GM19463 (cell line): ENCODE measurements at regions not wholly inside any gene's neighbourhood (a gene's known extent, or its start where the extent isn't known, plus 50 kb on each side); places are given as distances from the start of the nearest gene placed in this dataset.

ENCODE experiments used
- ATAC-seq: cut with Tn5 transposase; IDR thresholded peaks from one replicate; pipeline ENCODE4 v1.9.1; 2021; ENCODE audit warnings: mild to moderate bottlenecking, moderate library complexity; ENCODE audit not compliant: unreplicated experiment

DNA sequence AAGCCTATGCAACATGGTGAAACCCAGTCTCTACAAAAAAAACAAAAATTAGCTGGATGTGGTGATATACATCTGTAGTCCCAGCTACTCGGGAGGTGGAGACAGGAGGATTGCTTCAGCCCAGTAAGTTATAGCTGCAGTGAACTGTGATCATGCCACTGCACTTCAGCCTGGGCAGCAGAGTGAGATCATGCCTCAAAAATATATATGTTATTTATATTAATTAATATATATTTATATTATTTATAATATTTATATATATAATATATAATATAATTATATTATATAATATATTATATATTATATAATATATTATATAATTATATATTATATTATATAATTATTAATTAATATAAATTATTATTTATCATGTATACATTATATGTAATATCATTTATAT is 1158.4 kb upstream of the AUTS2 start:
- no peak for ATAC-seq

DNA sequence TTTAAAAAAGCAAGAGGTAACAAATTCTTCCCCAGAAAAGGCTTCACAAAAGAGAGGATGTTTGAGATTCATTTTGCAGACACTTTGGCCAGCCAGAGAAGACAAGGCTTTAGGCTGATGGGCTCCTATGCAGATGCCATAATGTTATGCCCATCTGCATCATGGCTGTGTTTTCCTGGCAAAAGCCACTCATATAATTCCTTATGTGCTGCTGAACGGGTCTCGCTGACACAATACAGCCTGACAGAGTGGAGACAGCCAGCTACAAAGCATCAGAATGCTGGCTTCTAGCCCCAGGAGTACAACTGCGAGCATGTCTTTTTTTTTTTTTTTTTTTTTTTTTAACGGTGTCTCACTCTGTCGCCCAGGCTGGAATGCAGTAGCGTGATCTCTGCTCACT is 1157.4 kb upstream of the AUTS2 start:
- ATAC-seq: no peak

DNA sequence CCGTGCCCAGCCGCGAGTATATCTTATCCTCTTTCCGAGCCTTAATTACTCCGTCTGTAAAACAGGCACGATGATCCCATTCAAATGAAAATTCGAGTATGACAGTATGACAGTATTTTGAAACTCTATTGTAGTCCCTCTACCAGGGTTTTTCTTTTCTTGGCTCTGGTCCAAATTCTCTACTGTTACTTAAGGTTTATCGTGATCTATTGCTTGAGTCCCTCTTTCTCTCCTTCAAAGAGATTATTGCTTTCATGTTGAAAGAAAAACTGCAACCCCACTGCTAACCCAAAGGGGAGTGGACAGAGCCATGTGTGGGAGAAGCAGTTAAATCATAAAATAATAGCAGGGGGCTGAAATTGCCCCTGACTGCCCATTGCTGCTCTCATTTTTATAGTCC is 1156.6 kb upstream of the AUTS2 start:
- ATAC-seq: no peak

DNA sequence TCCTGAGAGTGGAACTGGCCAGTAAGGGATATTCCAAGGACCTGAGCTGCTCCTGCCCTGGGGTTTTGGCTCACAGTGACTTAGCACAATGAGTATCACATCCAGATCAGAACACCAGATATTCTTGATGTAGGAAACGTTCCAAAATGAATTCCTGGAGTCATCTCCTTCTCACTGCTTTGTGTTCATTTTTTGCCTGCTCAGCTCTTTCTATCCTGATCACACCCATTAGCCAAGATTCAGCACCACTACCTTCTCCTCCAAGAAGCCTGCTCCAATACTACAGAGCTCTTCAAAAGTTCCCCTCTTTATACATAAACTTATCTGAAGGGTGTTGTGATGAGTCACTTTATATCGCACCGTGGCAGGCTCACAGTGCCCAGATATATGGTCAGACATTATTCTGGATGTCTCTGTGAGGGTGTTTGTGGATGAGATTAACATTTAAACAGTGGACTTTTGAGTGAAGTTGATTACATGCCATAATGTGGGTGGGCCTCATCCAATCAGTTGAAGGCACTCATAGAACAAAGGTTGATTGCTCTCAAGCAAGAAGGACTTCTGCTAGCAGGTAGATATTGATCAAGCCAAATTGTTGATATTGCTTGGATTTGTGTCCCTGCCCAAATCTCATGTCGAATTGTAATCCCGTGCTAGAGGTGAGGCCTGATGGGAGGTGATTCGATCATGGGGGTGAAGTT is 1155.2 kb upstream of the AUTS2 start:
- ATAC-seq: no peak

DNA sequence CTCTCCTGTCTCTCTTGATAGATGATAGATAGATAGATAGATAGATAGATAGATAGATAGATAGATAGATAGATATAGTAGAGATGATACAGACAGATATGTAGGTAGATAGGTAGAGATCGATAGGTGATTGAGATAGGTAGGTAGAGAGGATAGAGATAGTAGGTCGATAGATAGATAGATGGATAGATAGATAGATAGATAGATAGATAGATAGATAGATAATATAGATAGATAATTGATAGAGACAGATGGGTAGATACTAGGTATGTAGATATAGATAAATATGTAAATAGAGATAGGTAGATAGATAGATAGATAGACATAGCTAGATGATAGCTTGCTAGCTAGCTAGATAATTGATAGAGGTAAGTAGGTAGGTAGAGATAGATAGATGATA is 1154.2 kb upstream of the AUTS2 start:
- ATAC-seq: no peak

DNA sequence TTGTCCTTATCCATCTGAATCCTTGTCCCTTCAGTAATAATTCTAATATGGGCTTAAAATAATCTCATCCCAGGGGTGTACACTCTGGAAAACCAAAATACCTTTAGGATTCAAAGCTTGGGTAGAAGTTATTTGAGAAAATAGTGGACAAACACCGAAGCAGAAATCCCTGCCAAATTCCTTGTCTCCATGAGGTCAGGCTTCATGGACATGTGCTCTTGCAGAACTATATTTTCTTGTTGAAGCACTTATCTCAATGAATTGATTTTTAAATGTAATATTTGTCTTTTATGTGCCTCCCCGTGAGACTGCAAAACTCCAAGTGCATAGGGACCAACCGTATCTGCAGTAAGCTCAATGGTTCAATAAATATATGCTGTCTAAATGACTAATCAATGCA is 1153.3 kb upstream of the AUTS2 start:
- no peak for ATAC-seq

DNA sequence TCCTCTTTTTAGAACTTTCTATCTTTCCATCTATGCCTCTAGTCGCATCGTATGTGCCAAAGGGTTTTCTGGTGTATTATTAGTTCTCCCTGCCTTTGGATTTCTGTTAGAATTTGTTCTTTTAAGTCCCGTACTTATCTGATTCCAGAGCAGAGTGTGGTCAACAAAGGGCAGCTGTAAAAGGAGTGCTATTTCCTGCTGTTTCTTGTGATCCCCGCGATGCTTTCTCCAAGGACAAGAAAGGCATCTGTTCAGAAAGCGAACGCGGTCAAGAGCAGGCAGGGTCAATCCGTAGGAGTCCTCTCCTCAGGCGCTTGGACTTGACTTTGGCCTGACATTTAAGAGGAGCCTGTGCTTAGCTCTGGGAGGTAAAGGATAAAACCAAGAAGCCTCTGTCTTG is 1152.1 kb upstream of the AUTS2 start:
- ATAC-seq: no peak

DNA sequence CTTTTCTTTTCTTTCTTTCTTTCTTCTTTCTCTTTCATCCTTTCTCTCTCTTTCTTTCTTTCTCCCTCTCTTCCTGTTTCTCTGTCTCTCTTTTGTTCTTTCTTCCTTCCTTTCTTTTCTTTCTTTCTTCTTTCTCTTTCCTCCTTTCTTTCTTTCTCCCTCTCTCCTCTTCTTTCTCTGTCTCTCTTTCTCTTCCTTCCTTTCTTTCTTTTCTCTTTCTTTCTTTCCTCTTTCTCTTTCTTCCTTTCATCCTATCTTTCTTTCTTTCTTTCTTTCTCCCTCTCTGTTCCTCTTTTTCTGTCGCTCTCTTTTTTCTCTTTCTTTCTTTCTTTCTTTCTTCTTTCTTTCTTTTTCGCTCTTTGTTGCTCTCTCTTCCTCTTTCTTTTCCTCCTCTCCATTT is 1149.2 kb upstream of the AUTS2 start:
- no peak for ATAC-seq

DNA sequence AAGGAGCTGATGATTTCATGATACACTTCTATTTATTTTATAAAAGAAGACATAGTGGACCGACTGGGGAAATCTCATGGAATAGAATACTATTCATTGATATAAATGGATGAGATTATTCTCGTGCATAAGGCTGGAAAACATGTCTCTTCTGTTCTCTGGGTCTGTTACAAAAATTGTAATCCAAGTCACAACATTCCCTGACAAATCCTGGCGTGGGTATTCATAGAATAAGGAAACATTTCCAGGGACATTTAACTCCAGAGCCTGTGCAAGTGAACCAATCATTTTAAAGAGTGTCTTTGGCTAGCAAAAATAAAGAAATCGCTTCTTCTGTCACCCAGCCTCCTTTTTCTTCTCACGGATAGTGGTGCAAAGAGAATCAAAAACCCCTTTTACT is 1148.5 kb upstream of the AUTS2 start:
- ATAC-seq: no peak

DNA sequence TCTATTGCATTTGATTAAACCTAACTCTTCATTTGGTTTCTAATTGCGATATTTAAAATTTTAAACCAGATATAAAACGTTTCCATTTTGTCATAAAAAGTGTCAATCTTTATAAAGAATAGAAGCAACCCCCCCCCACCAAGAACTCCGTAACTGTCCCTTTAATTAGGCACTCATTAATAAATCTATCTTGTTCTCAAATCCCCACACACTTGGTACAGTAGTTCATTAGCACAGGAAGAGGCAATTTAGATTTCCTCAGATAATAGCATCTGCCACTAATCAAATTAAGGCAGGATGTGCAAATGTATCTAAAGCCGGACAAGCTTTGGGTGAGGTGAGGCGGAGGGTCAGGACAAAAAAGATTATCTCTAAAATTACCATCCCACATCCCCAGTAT is 1143.3 kb upstream of the AUTS2 start:
- ATAC-seq: no peak

DNA sequence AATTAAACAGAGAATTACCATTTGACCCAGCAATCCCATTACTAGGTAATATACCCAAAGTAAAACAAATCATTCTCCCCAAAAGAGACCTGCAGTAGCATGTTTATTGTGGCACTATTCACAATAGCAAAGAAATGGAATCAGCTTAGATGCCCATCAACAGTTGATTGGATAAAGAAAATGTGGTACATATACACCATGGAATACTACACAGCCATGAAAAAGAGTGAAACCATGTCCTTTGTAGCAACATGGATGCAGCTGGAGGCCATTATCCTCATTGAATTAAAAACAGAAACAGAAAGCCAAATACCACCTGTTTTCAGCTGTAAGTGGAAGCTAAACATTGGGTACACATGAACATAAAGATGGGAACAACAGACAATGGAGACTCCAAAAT is 1141.8 kb upstream of the AUTS2 start:
- no peak for ATAC-seq

DNA sequence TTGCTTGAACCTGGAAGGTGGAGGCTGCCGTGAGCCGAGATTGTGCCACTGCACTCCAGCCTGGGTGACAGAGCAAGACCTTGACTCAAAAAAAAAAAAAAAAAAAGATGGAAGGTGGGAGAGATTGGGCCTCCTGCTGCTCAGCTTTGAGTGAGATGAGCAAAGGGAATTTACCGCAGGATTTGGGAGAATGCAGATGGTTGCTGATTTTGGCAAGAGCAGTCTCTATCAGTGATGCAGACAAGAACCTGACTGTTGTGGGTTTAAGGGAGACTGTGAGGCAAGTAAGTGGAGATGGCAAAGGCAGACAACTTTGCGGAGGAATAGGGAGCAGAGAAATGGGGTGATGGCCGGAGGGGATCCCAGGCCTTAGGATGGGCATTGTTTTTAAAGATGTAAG is 1140.8 kb upstream of the AUTS2 start:
- no peak for ATAC-seq

DNA sequence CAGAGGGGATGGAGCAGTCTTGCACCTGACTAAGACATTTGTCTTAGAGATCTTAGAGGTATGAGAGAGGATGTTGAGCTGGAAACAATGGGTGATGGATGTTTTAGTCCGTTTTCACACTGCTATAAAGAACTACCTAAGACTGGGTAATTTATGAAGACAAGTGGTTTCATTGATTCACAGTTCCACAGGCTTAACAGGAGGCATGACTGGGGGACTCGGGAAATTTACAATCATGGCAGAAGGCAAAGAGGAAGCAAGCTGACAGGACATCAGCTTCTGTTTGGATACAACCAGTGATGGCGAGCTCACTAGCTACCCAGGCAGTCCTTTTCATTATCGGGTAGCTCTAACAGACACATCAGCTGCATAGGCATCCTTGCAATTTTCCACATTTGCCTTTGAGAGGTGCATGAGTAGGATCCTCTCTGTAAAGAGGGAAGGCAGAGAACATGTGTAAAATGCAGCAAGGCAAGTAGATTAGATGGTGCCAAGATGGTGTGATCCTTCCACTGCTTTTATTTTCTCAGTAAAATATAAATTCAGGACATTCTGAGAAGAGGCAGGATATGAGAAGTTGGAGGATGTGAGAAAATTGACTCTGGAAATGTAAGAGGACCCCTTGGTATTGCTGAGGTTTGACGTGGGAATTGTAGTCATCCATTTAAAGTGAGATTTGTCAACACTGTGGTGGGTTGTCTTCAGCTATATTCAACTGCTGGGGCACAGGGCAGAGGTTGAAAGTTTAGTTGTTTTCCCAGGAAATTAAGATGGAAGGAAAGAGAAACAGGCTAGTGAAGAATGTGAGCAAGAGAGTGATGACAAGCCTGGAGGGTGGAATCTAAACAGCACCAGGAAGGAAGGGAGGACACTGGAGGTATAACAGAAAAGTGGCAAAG is 1140.0 kb upstream of the AUTS2 start:
- no peak for ATAC-seq

DNA sequence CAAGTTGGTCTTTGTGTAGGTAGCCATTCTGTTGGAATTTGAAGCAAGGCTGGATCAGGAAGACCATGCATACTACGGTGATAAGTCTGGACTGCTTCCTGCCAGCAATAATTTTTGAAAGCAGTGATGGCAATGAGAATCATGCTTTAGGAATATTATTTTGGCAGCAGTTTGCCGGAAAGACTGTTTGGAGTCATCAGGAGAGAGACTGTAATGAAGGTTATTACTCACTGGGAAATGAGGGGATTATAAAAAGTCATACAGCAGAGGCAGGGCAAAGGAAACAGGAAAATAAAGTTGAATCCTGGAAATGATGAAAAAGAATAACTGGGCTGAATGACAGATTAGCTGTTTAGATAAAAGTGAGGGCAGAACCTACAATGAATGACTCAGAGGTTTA is 1136.8 kb upstream of the AUTS2 start:
- no peak for ATAC-seq

DNA sequence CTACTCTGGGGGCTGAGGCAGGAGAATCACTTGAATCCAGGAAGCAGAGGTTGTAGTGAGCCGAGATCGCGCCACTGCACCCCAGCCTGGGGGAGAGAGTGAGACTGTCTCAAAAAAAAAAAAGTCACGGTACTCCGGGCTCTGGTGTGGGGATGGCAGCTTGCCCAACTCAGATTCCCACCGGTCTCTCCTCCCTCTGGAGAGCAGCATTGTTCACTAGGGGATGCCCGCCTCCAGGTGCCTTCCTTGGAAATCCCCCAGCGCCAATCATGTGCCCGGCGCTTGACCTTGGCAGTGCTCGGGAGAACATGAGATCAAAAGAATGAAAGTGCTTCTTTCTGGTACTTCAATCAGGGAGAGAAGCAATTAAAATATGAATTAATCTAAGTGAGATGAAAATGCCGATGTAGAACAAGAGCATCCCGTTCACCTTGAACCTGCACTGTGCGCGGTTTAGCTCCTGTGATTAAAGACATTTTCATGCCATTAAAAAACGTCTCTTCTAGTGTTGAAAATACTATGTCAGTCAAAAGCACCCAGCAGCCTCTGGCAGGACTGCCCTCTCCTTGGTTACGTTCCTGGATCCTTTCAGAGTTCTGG is 1127.3 kb upstream of the AUTS2 start:
- no peak for ATAC-seq

DNA sequence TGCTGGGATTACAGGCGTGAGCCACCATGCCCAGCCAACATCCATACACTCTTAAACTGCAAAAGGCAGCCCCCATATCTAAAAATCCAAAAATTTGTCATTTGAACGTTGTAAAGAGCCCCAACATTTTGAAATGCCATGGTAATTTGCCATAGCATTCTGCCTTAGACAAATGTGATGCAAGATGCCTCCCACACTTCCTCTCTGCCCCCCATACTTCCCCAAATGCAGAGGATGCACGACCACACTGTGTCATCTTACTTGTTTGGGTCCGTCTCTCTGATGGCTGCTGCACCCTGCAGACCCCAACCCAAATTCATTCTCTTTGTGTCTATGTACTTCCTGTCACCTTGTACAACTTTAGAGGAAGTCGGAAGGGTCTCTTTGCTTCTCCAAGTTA is 1125.6 kb upstream of the AUTS2 start:
- ATAC-seq: no peak

DNA sequence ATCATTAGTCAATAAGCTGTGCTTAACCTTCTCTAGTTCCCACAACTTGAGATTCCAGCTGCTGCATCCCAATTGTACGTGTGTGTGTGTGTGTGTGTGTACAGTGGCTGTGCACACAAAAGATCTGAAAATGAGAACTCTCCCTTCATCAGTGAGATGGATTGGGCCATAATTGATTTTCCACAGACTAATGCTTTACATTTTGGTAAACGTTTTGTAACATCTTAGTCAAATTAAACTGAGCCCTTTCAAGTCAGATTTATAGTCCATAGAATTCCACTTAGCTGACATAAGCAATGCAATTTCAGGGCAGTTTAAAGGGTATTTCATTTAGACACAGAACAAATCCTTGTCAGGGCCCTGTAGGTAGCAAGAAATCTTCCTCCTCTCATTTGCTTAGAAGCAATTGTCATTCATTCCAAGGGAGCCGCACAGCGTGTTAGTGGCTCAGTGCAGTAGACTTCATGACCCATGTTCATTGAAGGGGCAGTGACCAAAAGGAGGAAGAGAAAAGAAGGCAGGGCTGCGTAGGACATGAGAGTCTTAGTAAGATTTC is 1123.5 kb upstream of the AUTS2 start:
- no peak for ATAC-seq

DNA sequence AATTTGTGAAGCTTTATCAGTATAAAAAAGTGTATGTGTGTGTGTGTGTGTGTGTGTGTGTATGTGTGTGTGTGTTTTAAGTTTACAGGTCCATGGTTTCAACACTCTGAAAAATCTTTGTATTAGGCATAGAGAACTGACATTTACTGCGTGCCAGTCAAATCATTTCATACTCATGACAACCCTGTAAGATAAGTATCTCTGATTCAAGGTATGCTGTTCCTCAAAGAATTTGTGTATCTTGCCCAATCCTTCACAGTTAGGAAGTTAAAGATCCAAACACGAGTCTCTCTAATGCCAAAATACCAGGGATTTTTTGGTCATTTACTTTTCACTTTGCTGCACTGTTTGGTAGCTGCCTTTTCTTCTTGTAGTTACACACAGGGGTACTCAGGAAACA is 1121.3 kb upstream of the AUTS2 start:
- ATAC-seq: no peak

DNA sequence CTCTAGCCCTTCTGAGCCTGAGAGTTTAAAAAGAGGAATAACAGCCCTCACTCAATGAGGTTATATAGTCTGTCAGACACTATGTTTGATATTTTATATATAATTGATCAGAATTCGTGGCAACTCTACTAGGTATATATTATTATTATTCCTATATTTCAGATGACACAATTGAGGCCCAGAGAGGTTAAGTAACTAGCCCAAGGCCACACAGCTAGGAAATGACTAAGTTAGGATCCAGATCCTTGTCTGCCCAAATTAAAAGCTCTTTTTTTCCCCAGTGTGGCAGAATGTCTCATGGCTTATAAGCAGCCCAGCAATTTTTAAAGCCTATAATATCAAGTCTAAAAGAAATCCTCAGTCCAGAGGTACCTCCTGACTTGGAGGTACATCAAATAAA is 1119.9 kb upstream of the AUTS2 start:
- ATAC-seq: no peak

DNA sequence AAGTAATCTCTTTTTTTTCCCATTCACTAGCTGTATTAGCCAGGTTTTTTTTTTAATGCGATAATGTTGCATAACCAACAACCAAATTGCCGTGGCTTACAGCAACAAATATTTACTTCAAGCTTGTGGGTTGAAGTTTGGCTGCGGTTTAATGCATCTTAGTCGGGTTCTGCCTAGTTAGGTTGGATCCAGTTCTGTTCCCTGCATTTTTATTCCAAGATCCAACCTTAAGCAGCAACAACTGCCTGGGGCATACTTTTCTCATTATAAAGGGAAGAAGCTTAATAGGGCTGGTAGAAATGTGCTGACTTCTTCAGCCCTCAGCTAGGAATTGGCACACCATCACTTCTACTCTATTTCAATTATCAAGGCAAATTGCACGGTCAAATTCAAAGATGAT is 1115.5 kb upstream of the AUTS2 start:
- no peak for ATAC-seq

DNA sequence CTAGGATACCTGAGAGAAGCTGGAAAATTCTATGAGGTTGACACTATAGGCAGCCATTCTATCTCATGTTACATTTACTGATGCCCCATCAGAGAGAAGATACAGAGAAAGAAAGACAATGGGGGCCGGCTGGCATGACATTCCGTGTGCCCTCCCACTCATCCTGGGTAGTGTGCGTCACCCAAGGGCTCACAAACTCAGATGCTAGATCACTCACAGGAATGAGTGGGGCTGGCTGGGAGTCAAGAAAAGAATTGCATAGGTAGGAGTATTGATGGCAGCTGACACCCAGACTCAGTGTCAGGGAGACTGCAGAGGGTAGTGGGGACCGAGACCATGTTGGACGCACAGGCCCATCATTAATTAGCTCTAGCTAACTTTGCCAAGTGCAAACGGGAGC is 1113.5 kb upstream of the AUTS2 start:
- no peak for ATAC-seq
